OCI-LY7 (cell line): ENCODE measurements at regions not wholly inside any gene's neighbourhood (a gene's known extent, or its start where the extent isn't known, plus 50 kb on each side); places are given as distances from the start of the nearest gene placed in this dataset.

Experiments used
- CTCF ChIP-seq: fragments of 200-600 bp; sonication (generic); conservative IDR thresholded peaks from 2 replicates; pipeline ENCODE4 v1.5.1; 2014; ENCODE audit warnings: mild to moderate bottlenecking, antibody characterized with exemption, low read length, moderate library complexity, mixed read lengths
- EZH2phosphoT487 ChIP-seq: fragments of 200-600 bp; sonication (generic); IDR thresholded peaks from 2 replicates; pipeline ENCODE4 v1.6.1; 2018; ENCODE audit warnings: low read depth, borderline replicate concordance, mild to moderate bottlenecking, mixed run types, antibody characterized with exemption, low read length, moderate library complexity, mixed read lengths

- TF ChIP-seq CTCF (no peak), EZH2phosphoT487 (no peak)
Measured at GRCh38 chr10:6755781-6756460, 175.8 kb upstream of the PRKCQ start.
